Spleen (tissue), 7 donors: ENCODE measurements at regions not wholly inside any gene's neighbourhood (a gene's known extent, or its start where the extent isn't known, plus 50 kb on each side); places are given as distances from the start of the nearest gene placed in this dataset.

Experiments
- POLR2A ChIP-seq, 3 donors: fragments of 450-650 bp; IDR thresholded peaks; one replicate each; pipeline ENCODE4 v1.5.1; 2017; ENCODE audit warnings: antibody characterized with exemption in 3 of 3, mild to moderate bottlenecking in 1 of 3
- TF ChIP-seq, protein P1 (sequence below), 11 experiments: fragments of 200-600 bp in 7 of 11; fragments of 450-650 bp in 4 of 11; sonication (generic) in 4 of 11; IDR thresholded peaks in 8 of 11; conservative IDR thresholded peaks in 3 of 11; 1 replicate in 7 of 11; 2 replicates in 4 of 11; pipeline versions ENCODE4 v1.4.0 to v1.8.0; 2016 to 2021; ENCODE audit warnings: antibody characterized with exemption in 11 of 11, inconsistent platforms in 4 of 11, mild to moderate bottlenecking in 1 of 11
- donor health status: DM: no; HTN: no; CAD: no; lungs with moderate emphysema.
- donor health status: DM: no; HTN: no; CAD: no.
- donor health status: DM: no; HTN: no; CAD: no.

DNA sequence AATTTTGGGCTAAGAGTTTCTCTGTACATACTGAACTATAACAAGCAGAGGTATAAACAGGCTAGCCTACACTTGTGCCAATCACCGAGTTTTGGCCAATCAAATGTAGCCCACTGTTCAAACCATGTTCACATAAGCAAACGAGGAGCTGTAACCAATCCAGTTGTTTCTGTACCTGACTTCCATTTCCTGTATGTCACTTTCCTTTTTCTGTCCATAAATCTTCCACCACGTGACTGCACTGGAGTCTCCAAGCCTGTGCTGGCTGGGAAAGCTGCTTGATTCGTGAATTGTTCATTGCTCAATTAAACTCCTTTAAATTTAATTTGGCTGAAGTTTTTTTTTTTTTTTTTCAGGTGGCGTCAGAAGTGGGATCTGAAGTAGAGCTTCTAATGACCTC is 332.9 kb downstream of the RNF144B start:
- no peak for TF ChIP-seq POLR2A (IDR thresholded peaks at IDR 0.05)
- TF ChIP-seq, protein P1, sequence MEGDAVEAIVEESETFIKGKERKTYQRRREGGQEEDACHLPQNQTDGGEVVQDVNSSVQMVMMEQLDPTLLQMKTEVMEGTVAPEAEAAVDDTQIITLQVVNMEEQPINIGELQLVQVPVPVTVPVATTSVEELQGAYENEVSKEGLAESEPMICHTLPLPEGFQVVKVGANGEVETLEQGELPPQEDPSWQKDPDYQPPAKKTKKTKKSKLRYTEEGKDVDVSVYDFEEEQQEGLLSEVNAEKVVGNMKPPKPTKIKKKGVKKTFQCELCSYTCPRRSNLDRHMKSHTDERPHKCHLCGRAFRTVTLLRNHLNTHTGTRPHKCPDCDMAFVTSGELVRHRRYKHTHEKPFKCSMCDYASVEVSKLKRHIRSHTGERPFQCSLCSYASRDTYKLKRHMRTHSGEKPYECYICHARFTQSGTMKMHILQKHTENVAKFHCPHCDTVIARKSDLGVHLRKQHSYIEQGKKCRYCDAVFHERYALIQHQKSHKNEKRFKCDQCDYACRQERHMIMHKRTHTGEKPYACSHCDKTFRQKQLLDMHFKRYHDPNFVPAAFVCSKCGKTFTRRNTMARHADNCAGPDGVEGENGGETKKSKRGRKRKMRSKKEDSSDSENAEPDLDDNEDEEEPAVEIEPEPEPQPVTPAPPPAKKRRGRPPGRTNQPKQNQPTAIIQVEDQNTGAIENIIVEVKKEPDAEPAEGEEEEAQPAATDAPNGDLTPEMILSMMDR (IDR thresholded peaks at IDR 0.05 in 8 of 11, conservative IDR thresholded peaks at IDR 0.05 in 3 of 11) = no peak
